ENCODE measurements at regions not wholly inside any gene's neighbourhood (a gene's known extent, or its start where the extent isn't known, plus 50 kb on each side); places are given as distances from the start of the nearest gene placed in this dataset.

DNA sequence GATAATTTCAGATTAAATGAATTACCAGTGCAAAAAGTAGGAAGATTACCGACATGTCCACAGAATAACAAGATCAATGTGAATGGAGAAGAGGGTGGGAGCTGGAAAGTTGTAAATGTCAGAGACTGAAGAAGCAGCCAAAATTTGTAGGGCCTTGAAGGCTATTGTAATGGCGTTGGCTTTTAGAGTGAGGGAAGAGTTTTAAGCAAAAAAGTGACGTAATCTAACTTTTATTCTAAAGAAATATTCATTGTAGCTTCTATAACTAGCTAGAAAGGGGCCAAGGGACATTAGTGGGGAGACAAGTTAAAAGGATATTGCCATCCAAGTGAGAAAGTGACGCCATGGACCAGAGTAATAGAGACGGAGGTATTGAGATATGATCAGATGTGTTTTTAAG lies 63.3 kb upstream of the PCDH7 start:
- TF ChIP-seq SMC3 (conservative IDR thresholded peaks at IDR 0.05; ENCODE audit: poor library complexity): no peak
- TF ChIP-seq, protein P1, sequence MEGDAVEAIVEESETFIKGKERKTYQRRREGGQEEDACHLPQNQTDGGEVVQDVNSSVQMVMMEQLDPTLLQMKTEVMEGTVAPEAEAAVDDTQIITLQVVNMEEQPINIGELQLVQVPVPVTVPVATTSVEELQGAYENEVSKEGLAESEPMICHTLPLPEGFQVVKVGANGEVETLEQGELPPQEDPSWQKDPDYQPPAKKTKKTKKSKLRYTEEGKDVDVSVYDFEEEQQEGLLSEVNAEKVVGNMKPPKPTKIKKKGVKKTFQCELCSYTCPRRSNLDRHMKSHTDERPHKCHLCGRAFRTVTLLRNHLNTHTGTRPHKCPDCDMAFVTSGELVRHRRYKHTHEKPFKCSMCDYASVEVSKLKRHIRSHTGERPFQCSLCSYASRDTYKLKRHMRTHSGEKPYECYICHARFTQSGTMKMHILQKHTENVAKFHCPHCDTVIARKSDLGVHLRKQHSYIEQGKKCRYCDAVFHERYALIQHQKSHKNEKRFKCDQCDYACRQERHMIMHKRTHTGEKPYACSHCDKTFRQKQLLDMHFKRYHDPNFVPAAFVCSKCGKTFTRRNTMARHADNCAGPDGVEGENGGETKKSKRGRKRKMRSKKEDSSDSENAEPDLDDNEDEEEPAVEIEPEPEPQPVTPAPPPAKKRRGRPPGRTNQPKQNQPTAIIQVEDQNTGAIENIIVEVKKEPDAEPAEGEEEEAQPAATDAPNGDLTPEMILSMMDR (IDR thresholded peaks at IDR 0.05; ENCODE audit: poor library complexity, severe bottlenecking): no peak
- TF ChIP-seq, protein P2, sequence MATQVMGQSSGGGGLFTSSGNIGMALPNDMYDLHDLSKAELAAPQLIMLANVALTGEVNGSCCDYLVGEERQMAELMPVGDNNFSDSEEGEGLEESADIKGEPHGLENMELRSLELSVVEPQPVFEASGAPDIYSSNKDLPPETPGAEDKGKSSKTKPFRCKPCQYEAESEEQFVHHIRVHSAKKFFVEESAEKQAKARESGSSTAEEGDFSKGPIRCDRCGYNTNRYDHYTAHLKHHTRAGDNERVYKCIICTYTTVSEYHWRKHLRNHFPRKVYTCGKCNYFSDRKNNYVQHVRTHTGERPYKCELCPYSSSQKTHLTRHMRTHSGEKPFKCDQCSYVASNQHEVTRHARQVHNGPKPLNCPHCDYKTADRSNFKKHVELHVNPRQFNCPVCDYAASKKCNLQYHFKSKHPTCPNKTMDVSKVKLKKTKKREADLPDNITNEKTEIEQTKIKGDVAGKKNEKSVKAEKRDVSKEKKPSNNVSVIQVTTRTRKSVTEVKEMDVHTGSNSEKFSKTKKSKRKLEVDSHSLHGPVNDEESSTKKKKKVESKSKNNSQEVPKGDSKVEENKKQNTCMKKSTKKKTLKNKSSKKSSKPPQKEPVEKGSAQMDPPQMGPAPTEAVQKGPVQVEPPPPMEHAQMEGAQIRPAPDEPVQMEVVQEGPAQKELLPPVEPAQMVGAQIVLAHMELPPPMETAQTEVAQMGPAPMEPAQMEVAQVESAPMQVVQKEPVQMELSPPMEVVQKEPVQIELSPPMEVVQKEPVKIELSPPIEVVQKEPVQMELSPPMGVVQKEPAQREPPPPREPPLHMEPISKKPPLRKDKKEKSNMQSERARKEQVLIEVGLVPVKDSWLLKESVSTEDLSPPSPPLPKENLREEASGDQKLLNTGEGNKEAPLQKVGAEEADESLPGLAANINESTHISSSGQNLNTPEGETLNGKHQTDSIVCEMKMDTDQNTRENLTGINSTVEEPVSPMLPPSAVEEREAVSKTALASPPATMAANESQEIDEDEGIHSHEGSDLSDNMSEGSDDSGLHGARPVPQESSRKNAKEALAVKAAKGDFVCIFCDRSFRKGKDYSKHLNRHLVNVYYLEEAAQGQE (IDR thresholded peaks at IDR 0.05; ENCODE audit: borderline replicate concordance): no peak
- TF ChIP-seq TAF1 (IDR thresholded peaks at IDR 0.05; ENCODE audit: low read depth): no peak
- TF ChIP-seq POLR2AphosphoS5 (IDR thresholded peaks at IDR 0.05): no peak
- no peak for TF ChIP-seq EP300 (conservative IDR thresholded peaks at IDR 0.05; ENCODE audit: poor library complexity, severe bottlenecking)
- no peak for TF ChIP-seq RAD21 (conservative IDR thresholded peaks at IDR 0.05)
- TF ChIP-seq EZH2 (IDR thresholded peaks at IDR 0.05; ENCODE audit: borderline replicate concordance, insufficient read depth, low read length, poor library complexity, severe bottlenecking): no peak
- no peak for TF ChIP-seq MXI1 (conservative IDR thresholded peaks at IDR 0.05; ENCODE audit: poor library complexity, severe bottlenecking)

Measured in neural cell (in vitro differentiated cells).